Loucy (cell line): ENCODE measurements at regions not wholly inside any gene's neighbourhood (a gene's known extent, or its start where the extent isn't known, plus 50 kb on each side); places are given as distances from the start of the nearest gene placed in this dataset.
"Not testable (repeated sequence)": the region's sequence is repeated elsewhere in the genome, so short reads cannot be mapped to it uniquely, and the experiment has no call there.

Experiments used
- H2AFZ ChIP-seq: fragments of 200-600 bp; sonication (generic); 2 replicates; pipeline ENCODE4 v1.6.0; 2016; ENCODE audit warnings: antibody characterized with exemption, mild to moderate bottlenecking, low read length, moderate library complexity
- H3F3A ChIP-seq: fragments of 200-600 bp; 2 replicates; pipeline ENCODE4 v1.6.0; 2016; ENCODE audit warnings: antibody characterized with exemption, low read depth, mild to moderate bottlenecking
- H3K27me3 ChIP-seq: fragments of 200-600 bp; sonication (generic); 2 replicates; pipeline ENCODE4 v1.6.1; 2014; ENCODE audit warnings: low read length, mild to moderate bottlenecking; ENCODE audit not compliant: insufficient read depth, poor library complexity, severe bottlenecking
- H3K36me3 ChIP-seq: fragments of 200-600 bp; sonication (generic); 2 replicates; pipeline ENCODE4 v1.6.1; 2016; ENCODE audit warnings: low read length; ENCODE audit not compliant: insufficient read depth
- H3K4me1 ChIP-seq: fragments of 200-600 bp; sonication (generic); 2 replicates; pipeline ENCODE4 v1.5.1; 2014; ENCODE audit warnings: low read length, mild to moderate bottlenecking; ENCODE audit not compliant: insufficient read depth, poor library complexity, severe bottlenecking
- H3K4me2 ChIP-seq: fragments of 200-600 bp; sonication (generic); 2 replicates; pipeline ENCODE4 v1.6.0; 2014; ENCODE audit warnings: antibody characterized with exemption, low read length, low read depth, mild to moderate bottlenecking; ENCODE audit not compliant: poor library complexity, severe bottlenecking
- H3K4me3 ChIP-seq: fragments of 200-600 bp; sonication (generic); 2 replicates; pipeline ENCODE4 v1.5.1; 2014; ENCODE audit warnings: low read length, mild to moderate bottlenecking, mixed read lengths; ENCODE audit not compliant: poor library complexity, severe bottlenecking
- H3K79me2 ChIP-seq: fragments of 200-600 bp; sonication (generic); 2 replicates; pipeline ENCODE4 v1.6.1; 2014; ENCODE audit warnings: low read length; ENCODE audit not compliant: insufficient read depth
- H3K9ac ChIP-seq: fragments of 200-600 bp; sonication (generic); 2 replicates; pipeline ENCODE4 v1.6.0; 2014; ENCODE audit warnings: mild to moderate bottlenecking, low read depth, low read length, moderate library complexity; ENCODE audit not compliant: poor library complexity, severe bottlenecking
- H3K9me2 ChIP-seq: fragments of 200-600 bp; sonication (generic); replicated peaks from 2 replicates; pipeline ENCODE4 v1.6.1; 2016; ENCODE audit warnings: low read depth, low read length, mixed read lengths
- H3K9me3 ChIP-seq: fragments of 200-600 bp; sonication (generic); 2 replicates; pipeline ENCODE4 v1.6.1; 2014; ENCODE audit warnings: mild to moderate bottlenecking, antibody characterized with exemption, low read length, low read depth; ENCODE audit not compliant: insufficient read depth
- H4K20me1 ChIP-seq: fragments of 200-600 bp; sonication (generic); 2 replicates; pipeline ENCODE4 v1.6.0; 2014; ENCODE audit warnings: antibody characterized with exemption, low read length, mild to moderate bottlenecking; ENCODE audit not compliant: insufficient read depth, poor library complexity, severe bottlenecking
- EZH2phosphoT487 ChIP-seq: fragments of 200-600 bp; IDR thresholded peaks from 2 replicates; pipeline ENCODE4 v1.6.1; 2018; ENCODE audit warnings: antibody characterized with exemption, mild to moderate bottlenecking, moderate library complexity, borderline replicate concordance
- TF ChIP-seq, protein P1 (sequence below): fragments of 200-600 bp; sonication (generic); conservative IDR thresholded peaks from 2 replicates; pipeline ENCODE4 v1.5.1; 2014; ENCODE audit warnings: mild to moderate bottlenecking, antibody characterized with exemption, low read length

GRCh38 chr10:8670461-8670860 is 616.0 kb downstream of the GATA3 start:
- TF ChIP-seq, protein P1, sequence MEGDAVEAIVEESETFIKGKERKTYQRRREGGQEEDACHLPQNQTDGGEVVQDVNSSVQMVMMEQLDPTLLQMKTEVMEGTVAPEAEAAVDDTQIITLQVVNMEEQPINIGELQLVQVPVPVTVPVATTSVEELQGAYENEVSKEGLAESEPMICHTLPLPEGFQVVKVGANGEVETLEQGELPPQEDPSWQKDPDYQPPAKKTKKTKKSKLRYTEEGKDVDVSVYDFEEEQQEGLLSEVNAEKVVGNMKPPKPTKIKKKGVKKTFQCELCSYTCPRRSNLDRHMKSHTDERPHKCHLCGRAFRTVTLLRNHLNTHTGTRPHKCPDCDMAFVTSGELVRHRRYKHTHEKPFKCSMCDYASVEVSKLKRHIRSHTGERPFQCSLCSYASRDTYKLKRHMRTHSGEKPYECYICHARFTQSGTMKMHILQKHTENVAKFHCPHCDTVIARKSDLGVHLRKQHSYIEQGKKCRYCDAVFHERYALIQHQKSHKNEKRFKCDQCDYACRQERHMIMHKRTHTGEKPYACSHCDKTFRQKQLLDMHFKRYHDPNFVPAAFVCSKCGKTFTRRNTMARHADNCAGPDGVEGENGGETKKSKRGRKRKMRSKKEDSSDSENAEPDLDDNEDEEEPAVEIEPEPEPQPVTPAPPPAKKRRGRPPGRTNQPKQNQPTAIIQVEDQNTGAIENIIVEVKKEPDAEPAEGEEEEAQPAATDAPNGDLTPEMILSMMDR, result no peak
- no peak for TF ChIP-seq EZH2phosphoT487
- H3K9ac ChIP-seq, result no peak overlapping the region
- no peaks in the 10 kb centered on the region for H3K36me3 ChIP-seq
- H3K27me3 ChIP-seq, result no peaks in the 10 kb centered on the region
- H3K9me3 ChIP-seq, result peaks cover 3% of the 10 kb centered on the region; the same call in 1 of the 2 replicates
- no peak overlapping the region for H2AFZ ChIP-seq
- no peaks in the 10 kb centered on the region for H3K4me1 ChIP-seq
- no peak overlapping the region for H3K4me2 ChIP-seq
- 0 out of 2 replicates have a peak, but pooled peaks cover 5% of the 10 kb centered on the region for H3K9me2 ChIP-seq
- H3K79me2 ChIP-seq, result no peaks in the 10 kb centered on the region
- no peaks in the 10 kb centered on the region for H3F3A ChIP-seq
- no peaks in the 10 kb centered on the region for H4K20me1 ChIP-seq
- no peak overlapping the region for H3K4me3 ChIP-seq

GRCh38 chr10:8674230-8674629 is 619.7 kb downstream of the GATA3 start:
- no peaks in the 10 kb centered on the region for H3K36me3 ChIP-seq
- no peaks in the 10 kb centered on the region for H3K9me3 ChIP-seq
- H3K27me3 ChIP-seq, result no peaks in the 10 kb centered on the region
- H4K20me1 ChIP-seq, result no peaks in the 10 kb centered on the region
- H3K79me2 ChIP-seq, result no peaks in the 10 kb centered on the region
- H3K9ac ChIP-seq, result no peak overlapping the region
- H3K4me3 ChIP-seq, result no peak overlapping the region
- H3K4me1 ChIP-seq, result no peaks in the 10 kb centered on the region
- H3K4me2 ChIP-seq, result no peak overlapping the region
- H3K9me2 ChIP-seq, result 0 out of 2 replicates have a peak, but pooled peaks cover 5% of the 10 kb centered on the region
- no peaks in the 10 kb centered on the region for H3F3A ChIP-seq
- TF ChIP-seq, protein P1, result no peak
- no peak for TF ChIP-seq EZH2phosphoT487
- no peak overlapping the region for H2AFZ ChIP-seq

DNA sequence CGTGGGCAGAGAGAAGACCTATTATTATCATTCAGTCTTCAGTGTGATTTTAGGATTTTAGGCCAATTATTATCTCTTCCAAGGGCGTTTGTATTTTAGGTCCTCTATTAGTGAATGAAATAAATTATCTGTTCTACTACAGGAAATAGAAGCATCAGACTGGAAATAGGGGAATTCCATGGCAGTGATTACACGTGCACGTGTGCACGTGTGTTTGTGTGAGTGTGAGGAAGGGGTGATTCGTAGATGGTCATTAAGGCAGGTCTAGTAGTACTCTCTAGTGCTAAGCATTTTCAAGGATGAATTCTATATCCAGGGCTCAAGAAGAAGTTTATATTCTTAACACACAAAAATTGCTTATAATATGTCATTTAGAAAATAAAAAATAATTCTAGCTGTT is 623.2 kb downstream of the GATA3 start:
- H3F3A ChIP-seq, result no peaks in the 10 kb centered on the region
- H3K9me2 ChIP-seq, result no peaks in the 10 kb centered on the region
- TF ChIP-seq, protein P1, result no peak
- TF ChIP-seq EZH2phosphoT487, result no peak
- H3K4me1 ChIP-seq, result no peaks in the 10 kb centered on the region
- H3K79me2 ChIP-seq, result no peaks in the 10 kb centered on the region
- no peak overlapping the region for H3K4me2 ChIP-seq
- no peaks in the 10 kb centered on the region for H3K36me3 ChIP-seq
- H3K4me3 ChIP-seq, result no peak overlapping the region
- no peak overlapping the region for H3K9ac ChIP-seq
- H2AFZ ChIP-seq, result no peak overlapping the region
- H3K27me3 ChIP-seq, result no peaks in the 10 kb centered on the region
- no peaks in the 10 kb centered on the region for H4K20me1 ChIP-seq
- H3K9me3 ChIP-seq, result no peaks in the 10 kb centered on the region

- not testable (repeated sequence) for H3K9me3 ChIP-seq, H3K9me2 ChIP-seq, H3K27me3 ChIP-seq, H3K36me3 ChIP-seq, H2AFZ ChIP-seq, H3K4me1 ChIP-seq, H3F3A ChIP-seq, H3K4me3 ChIP-seq, H3K9ac ChIP-seq, H3K79me2 ChIP-seq, H4K20me1 ChIP-seq, H3K4me2 ChIP-seq
These were observed 630.4 kb downstream of the GATA3 start for GRCh38 chr10:8684916-8685315.
